Vagina (tissue), 2 donors: ENCODE measurements at regions not wholly inside any gene's neighbourhood (a gene's known extent, or its start where the extent isn't known, plus 50 kb on each side); places are given as distances from the start of the nearest gene placed in this dataset.

Experiments
- DNase-seq, 2 donors: peaks; one replicate each; pipeline ENCODE4 v3.0.0-alpha.2; 2017; ENCODE audit errors: extremely low spot score in 2 of 2
- H3K27ac ChIP-seq: fragments of 200-600 bp; sonication (generic); one replicate; pipeline ENCODE4 v1.5.1; 2019
- H3K27me3 ChIP-seq: fragments of 200-600 bp; sonication (generic); one replicate; pipeline ENCODE4 v1.5.1; 2019
- H3K36me3 ChIP-seq, 2 donors: fragments of 200-600 bp; sonication (generic); one replicate each; pipeline ENCODE4 v1.5.1; 2017 to 2019
- H3K4me1 ChIP-seq: fragments of 200-600 bp; sonication (generic); one replicate; pipeline ENCODE4 v1.5.1; 2019
- H3K4me3 ChIP-seq, 2 donors: fragments of 200-600 bp; sonication (generic); 1 replicate in 1 of 2; 2 replicates in 1 of 2; pipeline ENCODE4 v1.5.1; 2016 to 2019
- H3K9me3 ChIP-seq: fragments of 200-600 bp; sonication (generic); one replicate; pipeline ENCODE4 v1.5.1; 2019
- POLR2A ChIP-seq, 2 donors: fragments of 450-650 bp; IDR thresholded peaks; one replicate each; pipeline ENCODE4 v1.6.1; 2017; ENCODE audit warnings: antibody characterized with exemption in 2 of 2, mild to moderate bottlenecking in 2 of 2, moderate library complexity in 2 of 2
- POLR2AphosphoS5 ChIP-seq, 2 donors: sonication (generic); formaldehyde crosslinking; IDR thresholded peaks; one replicate each; pipeline ENCODE4 v1.9.0; 2017; ENCODE audit warnings: antibody characterized with exemption in 2 of 2, mild to moderate bottlenecking in 2 of 2, low read depth in 1 of 2; ENCODE audit not compliant: insufficient read depth in 1 of 2
- intact Hi-C: fragments of 100-400 bp; cut with DNase I; formaldehyde crosslinking; loops from one replicate; pipeline ENCODE4 v1.15.1; 2023
- TF ChIP-seq, protein P1 (sequence below), 3 experiments: fragments of 450-650 bp in 2 of 3; fragments of 200-600 bp in 1 of 3; sonication (generic) in 1 of 3; IDR thresholded peaks; one replicate each; pipeline ENCODE4 v1.5.1; 2017 to 2019; ENCODE audit warnings: antibody characterized with exemption in 3 of 3, mild to moderate bottlenecking in 2 of 3, moderate library complexity in 2 of 3

DNA sequence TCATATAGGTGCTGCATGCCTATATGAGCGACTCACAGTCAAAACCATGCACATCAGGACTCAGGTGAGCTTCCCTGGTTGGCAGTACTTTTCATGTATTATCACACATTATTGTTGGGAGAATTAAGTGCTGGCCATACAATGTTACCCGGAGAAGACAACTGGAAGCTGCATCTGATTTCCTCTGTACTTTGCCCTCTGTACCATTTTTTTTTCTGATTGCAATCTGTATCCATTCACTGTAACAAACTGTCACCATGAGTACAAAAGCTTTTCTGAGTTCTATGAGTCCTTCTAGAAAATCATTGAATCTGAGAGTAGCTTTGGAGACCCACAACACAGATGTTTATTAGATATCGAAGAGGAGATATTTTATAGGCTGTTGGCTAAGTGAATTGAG is 651.0 kb downstream of the NR2F1-AS1 start:
- H3K4me1 ChIP-seq = no peaks in the 10 kb centered on the region
- no peaks in the 10 kb centered on the region for H3K9me3 ChIP-seq
- intact Hi-C loops = no loop called here
- H3K27ac ChIP-seq = no peak overlapping the region
- no peaks in the 10 kb centered on the region for H3K27me3 ChIP-seq
- no peak for DNase-seq
- H3K4me3 ChIP-seq = no peak overlapping the region
- H3K36me3 ChIP-seq = no peaks in the 10 kb centered on the region
- TF ChIP-seq POLR2AphosphoS5 (IDR thresholded peaks at IDR 0.05; ENCODE audit: insufficient read depth in 1 of 2, low read depth in 1 of 2) = no peak
- TF ChIP-seq, protein P1, sequence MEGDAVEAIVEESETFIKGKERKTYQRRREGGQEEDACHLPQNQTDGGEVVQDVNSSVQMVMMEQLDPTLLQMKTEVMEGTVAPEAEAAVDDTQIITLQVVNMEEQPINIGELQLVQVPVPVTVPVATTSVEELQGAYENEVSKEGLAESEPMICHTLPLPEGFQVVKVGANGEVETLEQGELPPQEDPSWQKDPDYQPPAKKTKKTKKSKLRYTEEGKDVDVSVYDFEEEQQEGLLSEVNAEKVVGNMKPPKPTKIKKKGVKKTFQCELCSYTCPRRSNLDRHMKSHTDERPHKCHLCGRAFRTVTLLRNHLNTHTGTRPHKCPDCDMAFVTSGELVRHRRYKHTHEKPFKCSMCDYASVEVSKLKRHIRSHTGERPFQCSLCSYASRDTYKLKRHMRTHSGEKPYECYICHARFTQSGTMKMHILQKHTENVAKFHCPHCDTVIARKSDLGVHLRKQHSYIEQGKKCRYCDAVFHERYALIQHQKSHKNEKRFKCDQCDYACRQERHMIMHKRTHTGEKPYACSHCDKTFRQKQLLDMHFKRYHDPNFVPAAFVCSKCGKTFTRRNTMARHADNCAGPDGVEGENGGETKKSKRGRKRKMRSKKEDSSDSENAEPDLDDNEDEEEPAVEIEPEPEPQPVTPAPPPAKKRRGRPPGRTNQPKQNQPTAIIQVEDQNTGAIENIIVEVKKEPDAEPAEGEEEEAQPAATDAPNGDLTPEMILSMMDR (IDR thresholded peaks at IDR 0.05) = no peak
- TF ChIP-seq POLR2A (IDR thresholded peaks at IDR 0.05) = no peak

DNA sequence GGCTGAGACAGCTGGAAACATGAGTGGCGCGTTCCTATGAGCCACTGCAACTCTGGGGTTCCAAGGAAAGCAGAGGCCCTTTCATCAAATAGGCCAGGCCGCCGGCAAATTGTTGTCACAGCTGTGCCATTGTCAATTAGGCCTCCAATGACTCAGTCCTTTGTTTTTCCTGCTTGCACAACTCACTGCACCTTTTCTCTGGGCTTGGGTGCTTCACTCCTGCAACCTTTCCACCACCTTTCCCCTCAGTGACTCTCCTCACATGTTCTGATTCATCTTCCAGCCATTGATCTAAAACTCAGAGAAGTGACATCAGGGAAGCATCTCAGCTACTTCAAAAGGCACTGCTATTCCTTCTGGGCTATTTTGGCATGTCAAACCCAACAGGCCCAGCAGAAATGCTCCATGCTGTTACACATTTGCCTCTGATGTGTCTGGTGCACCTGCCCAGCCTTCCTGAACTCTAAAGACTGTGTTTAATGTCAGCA is 653.7 kb downstream of the NR2F1-AS1 start:
- no peak overlapping the region for H3K4me3 ChIP-seq
- H3K9me3 ChIP-seq = no peaks in the 10 kb centered on the region
- DNase-seq = no peak
- no peaks in the 10 kb centered on the region for H3K4me1 ChIP-seq
- intact Hi-C loops = no loop called here
- H3K27me3 ChIP-seq = no peaks in the 10 kb centered on the region
- no peak overlapping the region for H3K27ac ChIP-seq
- TF ChIP-seq, protein P1 (IDR thresholded peaks at IDR 0.05) = no peak
- TF ChIP-seq POLR2AphosphoS5 (IDR thresholded peaks at IDR 0.05; ENCODE audit: insufficient read depth in 1 of 2, low read depth in 1 of 2) (no peak), POLR2A (IDR thresholded peaks at IDR 0.05) (no peak)
- no peaks in the 10 kb centered on the region for H3K36me3 ChIP-seq

DNA sequence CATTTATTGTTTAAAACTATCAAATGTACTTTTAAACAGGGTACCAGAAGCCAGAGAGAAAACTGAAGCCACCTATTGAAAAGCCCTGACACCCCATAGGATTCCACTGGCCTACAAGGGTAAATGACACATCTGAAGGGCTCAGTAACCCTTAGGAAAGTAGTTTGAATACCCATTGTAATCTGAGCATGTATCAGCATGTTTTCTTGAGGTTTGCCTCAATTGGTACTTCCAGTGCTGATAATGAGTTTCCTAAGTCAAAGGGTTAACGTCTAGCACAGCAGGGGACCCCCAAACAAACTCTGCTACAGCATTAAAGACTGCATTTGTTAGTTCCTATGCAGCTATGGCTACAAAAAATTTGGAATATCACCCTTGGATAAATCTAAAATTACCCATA is 657.1 kb downstream of the NR2F1-AS1 start:
- Histone ChIP-seq H3K27ac (no peak overlapping the region), H3K4me1 (no peaks in the 10 kb centered on the region), H3K27me3 (no peaks in the 10 kb centered on the region), H3K36me3 (no peaks in the 10 kb centered on the region), H3K9me3 (no peaks in the 10 kb centered on the region), H3K4me3 (no peak overlapping the region)
- DNase-seq = no peak
- TF ChIP-seq POLR2AphosphoS5 (IDR thresholded peaks at IDR 0.05; ENCODE audit: insufficient read depth in 1 of 2, low read depth in 1 of 2) (no peak), POLR2A (IDR thresholded peaks at IDR 0.05) (no peak)
- TF ChIP-seq, protein P1 (IDR thresholded peaks at IDR 0.05) = no peak
- intact Hi-C loops = no loop called here

DNA sequence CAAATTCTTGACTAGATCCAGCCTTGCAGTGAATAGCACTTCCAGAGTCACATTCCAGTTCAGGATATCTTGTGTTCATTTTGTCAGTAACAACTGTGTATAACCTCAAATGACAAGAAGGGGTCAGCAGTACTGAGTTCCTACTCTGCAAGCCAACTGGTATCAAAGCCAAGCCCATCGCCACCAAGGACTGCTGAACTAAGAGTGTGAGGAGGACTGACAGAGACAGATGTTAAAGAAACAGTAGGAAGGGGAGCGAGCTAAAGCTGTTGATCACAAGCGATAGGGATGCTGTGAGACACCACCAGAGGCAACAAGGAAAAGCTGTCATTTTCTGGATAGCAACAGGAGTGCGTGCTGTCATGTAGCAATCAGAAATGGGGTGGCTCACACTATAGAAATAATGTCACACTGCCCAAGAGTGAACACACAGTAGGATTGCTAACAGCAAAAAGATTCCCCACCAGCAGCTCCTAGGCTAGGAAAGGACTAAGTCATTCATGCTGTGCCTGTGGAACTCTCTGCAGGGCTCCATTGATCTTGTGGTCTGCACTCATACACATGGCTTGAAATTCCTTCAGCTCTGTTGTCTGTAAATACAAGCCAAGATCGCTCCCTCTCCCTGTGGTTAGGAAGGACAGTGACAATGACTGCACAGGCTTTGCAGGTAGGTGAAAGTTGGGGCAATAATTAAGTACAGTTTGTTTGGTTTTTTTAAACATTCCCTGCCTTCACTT is 658.6 kb downstream of the NR2F1-AS1 start:
- TF ChIP-seq POLR2AphosphoS5 (IDR thresholded peaks at IDR 0.05; ENCODE audit: insufficient read depth in 1 of 2, low read depth in 1 of 2) = no peak
- TF ChIP-seq POLR2A (IDR thresholded peaks at IDR 0.05) = no peak
- TF ChIP-seq, protein P1 (IDR thresholded peaks at IDR 0.05) = no peak
- H3K4me3 ChIP-seq = no peak overlapping the region
- H3K36me3 ChIP-seq = no peaks in the 10 kb centered on the region
- intact Hi-C loops = no loop called here
- no peaks in the 10 kb centered on the region for H3K4me1 ChIP-seq
- no peaks in the 10 kb centered on the region for H3K27me3 ChIP-seq
- H3K9me3 ChIP-seq = no peaks in the 10 kb centered on the region
- no peak for DNase-seq
- no peak overlapping the region for H3K27ac ChIP-seq

DNA sequence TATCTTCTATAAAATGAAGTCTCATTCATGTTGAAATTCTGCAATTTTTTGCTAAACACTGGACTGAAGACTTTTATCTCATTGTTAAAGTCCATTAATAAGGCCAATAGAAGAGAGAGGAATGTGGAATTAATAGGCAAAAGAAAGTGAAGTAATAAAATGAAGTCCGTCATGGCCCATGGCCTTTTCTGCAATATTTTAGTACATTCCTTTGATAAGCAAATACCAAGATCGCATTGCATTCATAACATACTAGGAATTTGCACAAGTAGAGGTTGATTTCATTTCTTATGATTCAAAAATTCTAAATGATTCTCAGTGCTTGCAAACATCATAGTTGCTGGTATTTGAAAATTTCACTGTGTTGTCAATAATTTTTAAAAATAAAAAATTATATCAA is 664.0 kb downstream of the NR2F1-AS1 start:
- Histone ChIP-seq H3K27ac (no peak overlapping the region), H3K4me1 (no peaks in the 10 kb centered on the region), H3K36me3 (no peaks in the 10 kb centered on the region), H3K4me3 (no peak overlapping the region), H3K27me3 (no peaks in the 10 kb centered on the region), H3K9me3 (no peaks in the 10 kb centered on the region)
- no peak for TF ChIP-seq POLR2AphosphoS5 (IDR thresholded peaks at IDR 0.05; ENCODE audit: insufficient read depth in 1 of 2, low read depth in 1 of 2)
- TF ChIP-seq POLR2A (IDR thresholded peaks at IDR 0.05) = no peak
- TF ChIP-seq, protein P1 (IDR thresholded peaks at IDR 0.05) = no peak
- no peak for DNase-seq
- intact Hi-C loops = no loop called here
